ENCODE measurements at regions not wholly inside any gene's neighbourhood (a gene's known extent, or its start where the extent isn't known, plus 50 kb on each side); places are given as distances from the start of the nearest gene placed in this dataset.

GRCh38 chr1:189350983-189351616, 1126.6 kb downstream of the BRINP3 start:
- no peak for TF ChIP-seq CTCF (IDR thresholded peaks at IDR 0.05; ENCODE audit: low read depth, low read length)
- no peak overlapping the region for H3K4me3 ChIP-seq (ENCODE audit: low read depth, low read length)
- DNase-seq (ENCODE audit: low read depth, low spot score) = no peak
- in situ Hi-C loops (cut with HindIII; ENCODE audit: low sequenced_read_pairs) = no loop called here

- no peak for TF ChIP-seq CTCF (IDR thresholded peaks at IDR 0.05; ENCODE audit: low read depth, low read length)
- in situ Hi-C loops (cut with HindIII; ENCODE audit: low sequenced_read_pairs) = no loop called here
- no peak for DNase-seq (ENCODE audit: low read depth, low spot score)
- no peak overlapping the region for H3K4me3 ChIP-seq (ENCODE audit: low read depth, low read length)
Measured at GRCh38 chr1:189351960-189352359, 1125.7 kb downstream of the BRINP3 start.

- in situ Hi-C loops (cut with HindIII; ENCODE audit: low sequenced_read_pairs) = no loop called here
- DNase-seq (ENCODE audit: low read depth, low spot score) = no peak
- TF ChIP-seq CTCF (IDR thresholded peaks at IDR 0.05; ENCODE audit: low read depth, low read length) = no peak
- H3K4me3 ChIP-seq (ENCODE audit: low read depth, low read length) = no peak overlapping the region
Measured at GRCh38 chr1:189356206-189356605, 1121.5 kb downstream of the BRINP3 start.

GRCh38 chr1:189357317-189357716, 1120.3 kb downstream of the BRINP3 start:
- no peak overlapping the region for H3K4me3 ChIP-seq (ENCODE audit: low read depth, low read length)
- in situ Hi-C loops (cut with HindIII; ENCODE audit: low sequenced_read_pairs) = no loop called here
- DNase-seq (ENCODE audit: low read depth, low spot score) = no peak
- TF ChIP-seq CTCF (IDR thresholded peaks at IDR 0.05; ENCODE audit: low read depth, low read length) = no peak

GRCh38 chr1:189369612-189370011, 1108.1 kb downstream of the BRINP3 start:
- in situ Hi-C loops (cut with HindIII; ENCODE audit: low sequenced_read_pairs) = no loop called here

GRCh38 chr1:189374816-189375215, 1102.8 kb downstream of the BRINP3 start:
- H3K4me3 ChIP-seq (ENCODE audit: low read depth, low read length) = no peak overlapping the region
- DNase-seq (ENCODE audit: low read depth, low spot score) = no peak
- no peak for TF ChIP-seq CTCF (IDR thresholded peaks at IDR 0.05; ENCODE audit: low read depth, low read length)
- in situ Hi-C loops (cut with HindIII; ENCODE audit: low sequenced_read_pairs) = no loop called here

More at GRCh38 chr1:189369612-189370011, 1108.1 kb downstream of the BRINP3 start:
- DNase-seq (ENCODE audit: low read depth, low spot score) = no peak
- TF ChIP-seq CTCF (IDR thresholded peaks at IDR 0.05; ENCODE audit: low read depth, low read length) = no peak
- H3K4me3 ChIP-seq (ENCODE audit: low read depth, low read length) = no peak overlapping the region

Data from astrocyte of the spinal cord (primary cell).